Smooth muscle cell (in vitro differentiated cells): ENCODE measurements at regions not wholly inside any gene's neighbourhood (a gene's known extent, or its start where the extent isn't known, plus 50 kb on each side); places are given as distances from the start of the nearest gene placed in this dataset.

Source experiments
- DNase-seq: peaks from one replicate; lab custom pipeline; 2025; ENCODE audit not compliant: unreplicated experiment; lab: John Stamatoyannopoulos, UW
- H2AFZ ChIP-seq: fragments of 200-600 bp; sonication (generic); 2 replicates; pipeline ENCODE4 v1.6.0; 2016; ENCODE audit warnings: antibody characterized with exemption, low read depth, mild to moderate bottlenecking
- H3F3A ChIP-seq: fragments of 200-600 bp; sonication (generic); 2 replicates; pipeline ENCODE4 v1.6.0; 2017; ENCODE audit warnings: antibody characterized with exemption, low read depth
- H3K27ac ChIP-seq: fragments of 200-600 bp; sonication (generic); 2 replicates; pipeline ENCODE4 v1.5.1; 2016; ENCODE audit warnings: low read depth, mild to moderate bottlenecking
- H3K27me3 ChIP-seq: fragments of 200-600 bp; sonication (generic); 2 replicates; pipeline ENCODE4 v1.6.1; 2016; ENCODE audit warnings: low read depth, mild to moderate bottlenecking
- H3K36me3 ChIP-seq: fragments of 200-600 bp; sonication (generic); 2 replicates; pipeline ENCODE4 v1.5.1; 2016; ENCODE audit warnings: low read depth
- H3K4me1 ChIP-seq: fragments of 200-600 bp; sonication (generic); 2 replicates; pipeline ENCODE4 v1.5.1; 2016; ENCODE audit warnings: low read depth
- H3K4me2 ChIP-seq: fragments of 200-600 bp; sonication (generic); 2 replicates; pipeline ENCODE4 v1.6.0; 2016; ENCODE audit warnings: mild to moderate bottlenecking
- H3K4me3 ChIP-seq: fragments of 200-600 bp; sonication (generic); 2 replicates; pipeline ENCODE4 v1.5.1; 2016; ENCODE audit warnings: mild to moderate bottlenecking
- H3K79me2 ChIP-seq: fragments of 200-600 bp; sonication (generic); 2 replicates; pipeline ENCODE4 v1.6.0; 2016; ENCODE audit warnings: low read depth, mild to moderate bottlenecking
- H3K9ac ChIP-seq: fragments of 200-600 bp; sonication (generic); 2 replicates; pipeline ENCODE4 v1.6.0; 2016; ENCODE audit warnings: low read depth
- H3K9me3 ChIP-seq: fragments of 200-600 bp; sonication (generic); replicated peaks from 2 replicates; pipeline ENCODE4 v1.5.1; 2016; ENCODE audit warnings: low read depth
- H4K20me1 ChIP-seq: fragments of 200-600 bp; sonication (generic); 2 replicates; pipeline ENCODE4 v1.6.0; 2016; ENCODE audit warnings: low read depth
- WGBS: methylation state at CpG from one replicate; pipeline ENCODE4 v1.1.7; 2016; ENCODE audit warnings: low lambda C conversion rate; 5-methylcytosine and 5-hydroxymethylcytosine counted together
- TF ChIP-seq, protein P1 (sequence below): fragments of 200-600 bp; sonication (generic); IDR thresholded peaks from 2 replicates; pipeline ENCODE4 v1.5.1; 2017; ENCODE audit warnings: borderline replicate concordance, mild to moderate bottlenecking, antibody characterized with exemption; ENCODE audit not compliant: insufficient read depth, poor library complexity, severe bottlenecking

DNA sequence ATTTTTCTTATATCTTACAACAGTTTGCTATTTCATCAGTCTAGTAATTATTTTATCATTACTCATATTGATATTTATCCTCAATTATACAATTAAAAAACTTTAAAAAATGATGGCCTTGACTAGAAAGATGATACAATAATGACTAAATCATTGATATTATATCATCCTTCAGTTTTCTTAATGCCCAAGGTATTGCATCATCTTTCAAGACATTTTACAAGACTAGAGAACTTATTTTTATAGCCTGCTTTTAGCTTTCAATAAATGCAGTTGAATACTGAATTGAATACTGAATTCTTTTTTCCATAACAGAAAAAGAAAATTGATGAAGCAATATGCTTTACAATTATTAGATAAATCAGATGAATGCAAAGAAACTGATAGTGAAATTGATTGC is 886.5 kb upstream of the LRRC4C start:
- Histone ChIP-seq H3K79me2 (no peaks in the 10 kb centered on the region), H4K20me1 (no peaks in the 10 kb centered on the region), H3K4me3 (no peak overlapping the region), H3F3A (no peaks in the 10 kb centered on the region), H3K27ac (no peak overlapping the region), H3K27me3 (no peaks in the 10 kb centered on the region), H3K4me1 (no peaks in the 10 kb centered on the region), H3K9ac (no peak overlapping the region), H3K9me3 (no peaks in the 10 kb centered on the region), H3K36me3 (no peaks in the 10 kb centered on the region), H3K4me2 (no peak overlapping the region), H2AFZ (no peak overlapping the region)
- DNase-seq: no peak
- TF ChIP-seq, protein P1, sequence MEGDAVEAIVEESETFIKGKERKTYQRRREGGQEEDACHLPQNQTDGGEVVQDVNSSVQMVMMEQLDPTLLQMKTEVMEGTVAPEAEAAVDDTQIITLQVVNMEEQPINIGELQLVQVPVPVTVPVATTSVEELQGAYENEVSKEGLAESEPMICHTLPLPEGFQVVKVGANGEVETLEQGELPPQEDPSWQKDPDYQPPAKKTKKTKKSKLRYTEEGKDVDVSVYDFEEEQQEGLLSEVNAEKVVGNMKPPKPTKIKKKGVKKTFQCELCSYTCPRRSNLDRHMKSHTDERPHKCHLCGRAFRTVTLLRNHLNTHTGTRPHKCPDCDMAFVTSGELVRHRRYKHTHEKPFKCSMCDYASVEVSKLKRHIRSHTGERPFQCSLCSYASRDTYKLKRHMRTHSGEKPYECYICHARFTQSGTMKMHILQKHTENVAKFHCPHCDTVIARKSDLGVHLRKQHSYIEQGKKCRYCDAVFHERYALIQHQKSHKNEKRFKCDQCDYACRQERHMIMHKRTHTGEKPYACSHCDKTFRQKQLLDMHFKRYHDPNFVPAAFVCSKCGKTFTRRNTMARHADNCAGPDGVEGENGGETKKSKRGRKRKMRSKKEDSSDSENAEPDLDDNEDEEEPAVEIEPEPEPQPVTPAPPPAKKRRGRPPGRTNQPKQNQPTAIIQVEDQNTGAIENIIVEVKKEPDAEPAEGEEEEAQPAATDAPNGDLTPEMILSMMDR: no peak

DNA sequence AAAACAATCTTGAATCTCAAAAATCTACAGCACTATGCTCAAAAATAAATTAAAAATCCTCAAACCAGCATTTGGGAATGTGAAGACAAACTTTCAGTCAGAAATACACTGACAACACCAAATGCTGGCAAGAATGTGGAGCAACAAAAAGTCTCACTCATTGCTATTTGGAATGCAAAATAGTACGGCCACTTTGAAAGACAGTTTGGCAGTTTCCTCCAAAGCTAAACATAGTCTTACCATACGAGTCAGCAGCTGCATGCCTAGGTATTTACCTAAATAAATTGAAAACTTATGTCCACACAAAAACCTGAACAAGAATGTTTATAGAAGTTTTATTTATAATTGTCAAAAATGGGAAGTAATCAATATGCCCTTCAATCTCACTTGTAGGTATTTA is 904.2 kb upstream of the LRRC4C start:
- no peak overlapping the region for H3K9ac ChIP-seq
- no peaks in the 10 kb centered on the region for H4K20me1 ChIP-seq
- no peak for DNase-seq
- no peaks in the 10 kb centered on the region for H3K27me3 ChIP-seq
- H3F3A ChIP-seq: no peaks in the 10 kb centered on the region
- TF ChIP-seq, protein P1: no peak
- WGBS: 82% methylated on average over 2 of the region's 2 CpGs
- no peak overlapping the region for H2AFZ ChIP-seq
- H3K4me2 ChIP-seq: no peak overlapping the region
- no peak overlapping the region for H3K27ac ChIP-seq
- no peaks in the 10 kb centered on the region for H3K4me1 ChIP-seq
- H3K9me3 ChIP-seq: no peaks in the 10 kb centered on the region
- H3K36me3 ChIP-seq: no peaks in the 10 kb centered on the region
- H3K79me2 ChIP-seq: no peaks in the 10 kb centered on the region
- no peak overlapping the region for H3K4me3 ChIP-seq

DNA sequence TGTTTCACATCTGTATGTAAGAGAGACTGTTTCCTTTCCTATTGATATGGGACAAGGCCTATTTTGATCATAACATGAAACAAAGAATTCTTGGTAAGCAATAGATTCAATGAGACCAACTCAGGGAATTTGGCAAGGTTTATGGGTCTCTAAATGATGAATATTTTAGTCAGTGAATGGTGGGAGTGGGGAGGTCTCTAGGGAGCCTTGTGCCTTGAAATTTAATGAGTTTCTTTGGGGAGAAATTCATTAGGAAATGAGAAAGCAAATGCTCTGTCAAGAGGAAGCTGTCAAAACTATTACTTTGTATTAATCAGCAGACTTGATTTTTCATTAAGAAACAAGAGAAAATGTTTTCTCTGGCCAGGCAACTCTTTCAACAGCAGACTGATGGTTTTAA is 921.7 kb upstream of the API5 start:
- Histone ChIP-seq H3K36me3 (no peaks in the 10 kb centered on the region), H2AFZ (no peak overlapping the region), H3F3A (no peaks in the 10 kb centered on the region), H3K79me2 (no peaks in the 10 kb centered on the region), H3K27ac (no peak overlapping the region), H3K9ac (no peak overlapping the region), H3K9me3 (no peaks in the 10 kb centered on the region), H4K20me1 (no peaks in the 10 kb centered on the region), H3K4me1 (no peaks in the 10 kb centered on the region), H3K4me3 (no peak overlapping the region), H3K4me2 (no peak overlapping the region), H3K27me3 (no peaks in the 10 kb centered on the region)
- no peak for DNase-seq
- TF ChIP-seq, protein P1: no peak

DNA sequence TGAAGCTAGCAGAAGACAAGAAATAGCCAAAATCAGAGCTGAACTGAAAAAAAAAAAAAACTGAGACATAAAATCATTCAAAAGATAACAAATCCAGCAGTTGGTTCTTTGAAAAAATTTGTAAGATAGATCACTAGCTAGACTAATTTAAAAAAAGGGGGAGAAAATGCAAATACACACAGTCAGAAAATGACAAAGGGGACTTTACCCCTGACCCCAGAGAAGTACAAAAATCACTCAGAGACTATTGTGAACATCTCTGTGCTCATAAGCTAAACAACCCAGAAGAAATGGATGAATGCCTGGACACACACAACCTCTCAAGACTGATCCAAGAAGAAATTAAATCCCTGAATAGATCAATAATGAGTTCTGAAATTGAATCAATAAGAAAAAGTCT is 914.3 kb upstream of the API5 start:
- H3K9me3 ChIP-seq: no peaks in the 10 kb centered on the region
- no peak overlapping the region for H2AFZ ChIP-seq
- no peak overlapping the region for H3K27ac ChIP-seq
- H3K36me3 ChIP-seq: no peaks in the 10 kb centered on the region
- TF ChIP-seq, protein P1: no peak
- no peaks in the 10 kb centered on the region for H3K4me1 ChIP-seq
- no peak overlapping the region for H3K4me3 ChIP-seq
- H3K4me2 ChIP-seq: no peak overlapping the region
- no peaks in the 10 kb centered on the region for H3K79me2 ChIP-seq
- no peaks in the 10 kb centered on the region for H3F3A ChIP-seq
- H4K20me1 ChIP-seq: no peaks in the 10 kb centered on the region
- DNase-seq: no peak
- no peak overlapping the region for H3K9ac ChIP-seq
- H3K27me3 ChIP-seq: no peaks in the 10 kb centered on the region
